AG10803 (cell line): ENCODE measurements at regions not wholly inside any gene's neighbourhood (a gene's known extent, or its start where the extent isn't known, plus 50 kb on each side); places are given as distances from the start of the nearest gene placed in this dataset.

Source experiments
- DNase-seq: peaks from one replicate; pipeline ENCODE4 v3.0.0; 2010; ENCODE audit warnings: low read depth
- H3K4me3 ChIP-seq: 2 replicates; pipeline ENCODE4 v1.5.1; 2011; ENCODE audit warnings: mild to moderate bottlenecking, low read length, control low read depth
- CTCF ChIP-seq: conservative IDR thresholded peaks from 2 replicates; pipeline ENCODE4 v1.5.1; 2011; ENCODE audit warnings: mild to moderate bottlenecking, low read length, control low read depth, inconsistent platforms

- DNase-seq: peak; percentile 29
- no peak for TF ChIP-seq CTCF
- H3K4me3 ChIP-seq: no peak overlapping the region
Observed at GRCh38 chr3:147189016-147189415, 217.3 kb downstream of the ZIC4 start.

DNA sequence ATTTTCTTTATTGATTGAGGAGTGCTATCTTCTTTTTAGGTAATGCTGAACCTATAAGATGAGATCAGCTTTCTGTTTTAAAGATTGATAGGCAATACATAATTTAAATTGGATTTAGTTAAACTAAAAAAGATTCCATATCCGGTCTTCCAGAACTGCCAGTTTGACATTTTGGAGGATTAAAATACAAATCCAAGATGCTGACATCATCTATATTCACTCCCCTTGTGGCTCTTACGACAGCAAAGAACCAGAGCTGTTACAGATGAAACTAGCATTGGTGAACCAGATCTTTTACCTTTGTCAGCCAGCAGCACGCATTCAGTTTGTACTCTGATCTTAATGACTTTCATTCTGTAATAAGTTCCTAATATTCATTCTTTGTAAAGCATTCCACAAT is 218.7 kb downstream of the ZIC4 start:
- TF ChIP-seq CTCF: no peak
- H3K4me3 ChIP-seq: no peak overlapping the region
- DNase-seq: no peak

GRCh38 chr3:147185781-147186180 is 220.6 kb downstream of the ZIC4 start:
- TF ChIP-seq CTCF: no peak
- DNase-seq: no peak
- H3K4me3 ChIP-seq: no peak overlapping the region

DNA sequence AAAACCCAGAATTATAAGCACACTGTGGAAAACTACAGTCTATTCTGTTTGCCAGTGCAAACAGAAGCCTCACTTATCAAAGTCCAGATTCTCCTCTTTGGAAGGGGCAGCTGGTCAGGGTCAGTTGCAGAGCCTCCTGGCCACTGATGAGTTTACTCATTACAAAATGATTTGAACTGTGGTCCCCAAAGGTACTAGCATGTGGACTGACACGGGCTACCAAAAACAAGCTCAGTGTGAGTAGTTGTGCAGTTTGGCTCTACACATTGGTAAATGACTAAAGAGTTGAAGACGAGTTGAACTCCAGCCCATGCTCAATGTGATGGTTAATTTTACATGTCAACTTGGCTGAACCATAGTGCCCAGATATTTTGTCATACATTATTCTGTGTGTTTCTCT is 221.5 kb downstream of the ZIC4 start:
- no peak for DNase-seq

DNA sequence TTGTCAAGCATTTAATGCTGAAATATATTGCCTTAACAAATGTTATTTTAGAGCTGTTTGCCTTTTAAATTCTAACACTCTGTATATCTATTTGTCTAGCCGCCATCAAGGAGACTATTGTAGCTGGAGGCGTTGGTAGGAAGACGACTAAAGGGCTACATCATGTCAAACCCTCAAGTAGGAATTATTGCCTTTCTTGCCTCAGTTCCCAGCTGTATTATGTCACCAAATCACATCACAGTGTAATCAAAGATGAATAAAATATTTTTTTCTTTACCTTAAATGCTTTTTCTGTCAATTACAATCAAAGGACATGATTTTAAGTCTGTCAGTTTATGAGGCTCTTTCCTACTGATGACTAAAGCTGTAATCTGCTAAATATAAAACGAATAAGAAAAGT is 233.1 kb downstream of the ZIC4 start:
- TF ChIP-seq CTCF: no peak
- DNase-seq: no peak

More for the DNA sequence above, 221.5 kb downstream of the ZIC4 start:
- TF ChIP-seq CTCF: no peak
- H3K4me3 ChIP-seq: no peak overlapping the region

DNA sequence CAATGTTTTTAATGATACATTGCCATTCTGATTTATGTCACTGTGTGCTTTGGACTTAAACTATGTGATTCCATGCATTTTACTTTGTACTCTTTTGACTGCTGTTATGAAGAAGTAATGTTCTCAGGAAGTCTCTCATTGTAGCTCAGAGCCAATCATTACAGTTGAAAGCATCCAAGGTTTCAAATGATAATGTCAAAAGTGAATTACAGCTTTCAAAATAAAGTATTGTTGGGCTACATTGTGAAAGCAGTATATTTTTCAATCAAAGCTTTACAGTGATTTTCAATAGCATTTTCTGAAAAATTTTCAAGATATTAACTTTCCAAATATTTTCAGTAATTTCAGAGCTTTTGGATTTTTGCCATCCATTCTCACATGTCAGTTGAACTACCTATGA is 243.6 kb downstream of the ZIC4 start:
- DNase-seq: no peak
- no peak for TF ChIP-seq CTCF
- no peak overlapping the region for H3K4me3 ChIP-seq

More for the DNA sequence above, 233.1 kb downstream of the ZIC4 start:
- no peak overlapping the region for H3K4me3 ChIP-seq

GRCh38 chr3:147161833-147162232 is 244.5 kb downstream of the ZIC4 start:
- no peak for DNase-seq
- no peak overlapping the region for H3K4me3 ChIP-seq
- TF ChIP-seq CTCF: no peak
